ENCODE measurements at regions not wholly inside any gene's neighbourhood (a gene's known extent, or its start where the extent isn't known, plus 50 kb on each side); places are given as distances from the start of the nearest gene placed in this dataset.
"Not testable (repeated sequence)": the region's sequence is repeated elsewhere in the genome, so short reads cannot be mapped to it uniquely, and the experiment has no call there.

GRCh38 chr13:78540058-78540457 lies 63.3 kb downstream of the POU4F1 start:
- no peak for DNase-seq

GRCh38 chr13:78526044-78526443 lies 77.3 kb downstream of the POU4F1 start:
- not testable (repeated sequence) for DNase-seq

GRCh38 chr13:78524936-78525335 lies 78.4 kb downstream of the POU4F1 start:
- DNase-seq, result no peak

- DNase-seq, result no peak
Measured at GRCh38 chr13:78521091-78521490, 82.3 kb downstream of the POU4F1 start.

- no peak for DNase-seq
Measured at GRCh38 chr13:78520425-78520824, 82.9 kb downstream of the POU4F1 start.

GRCh38 chr13:78518482-78518881 lies 84.9 kb downstream of the POU4F1 start:
- DNase-seq, result not testable (repeated sequence)

- DNase-seq, result no peak
Measured at GRCh38 chr13:78499802-78500201, 103.5 kb downstream of the POU4F1 start.

- no peak for DNase-seq
Measured at GRCh38 chr13:78497702-78498355, 105.5 kb downstream of the POU4F1 start.

- DNase-seq, result no peak
Measured at GRCh38 chr13:78491978-78492377, 111.4 kb downstream of the POU4F1 start.

- not testable (repeated sequence) for DNase-seq
Measured at GRCh38 chr13:78490225-78490624, 113.1 kb downstream of the POU4F1 start.

- DNase-seq, result no peak
Measured at GRCh38 chr13:78487707-78488106, 115.6 kb downstream of the POU4F1 start.

GRCh38 chr13:78485803-78486202 lies 117.5 kb downstream of the POU4F1 start:
- no peak for DNase-seq

GRCh38 chr13:78478183-78478582 lies 125.2 kb downstream of the POU4F1 start:
- DNase-seq, result no peak

GRCh38 chr13:78476910-78477309 lies 126.4 kb downstream of the POU4F1 start:
- DNase-seq, result no peak

- DNase-seq, result no peak
Measured at GRCh38 chr13:78468621-78469020, 134.7 kb downstream of the POU4F1 start.

GRCh38 chr13:78465250-78465649 lies 138.1 kb downstream of the POU4F1 start:
- DNase-seq, result no peak

GRCh38 chr13:78460176-78460575 lies 143.2 kb downstream of the POU4F1 start:
- DNase-seq, result no peak

GRCh38 chr13:78443839-78444238 lies 159.5 kb downstream of the POU4F1 start:
- DNase-seq, result no peak

GRCh38 chr13:78437781-78438180 lies 165.6 kb downstream of the POU4F1 start:
- DNase-seq, result no peak

- no peak for DNase-seq
Measured at GRCh38 chr13:78436311-78436710, 167.0 kb downstream of the POU4F1 start.

- DNase-seq, result no peak
Measured at GRCh38 chr13:78431328-78431727, 172.0 kb downstream of the POU4F1 start.

- DNase-seq, result no peak
Measured at GRCh38 chr13:78430811-78431210, 172.5 kb downstream of the POU4F1 start.

- DNase-seq, result no peak
Measured at GRCh38 chr13:78430166-78430791, 173.1 kb downstream of the POU4F1 start.

GRCh38 chr13:78428646-78429045 lies 174.7 kb downstream of the POU4F1 start:
- no peak for DNase-seq

- no peak for DNase-seq
Measured at GRCh38 chr13:78426183-78426582, 177.2 kb downstream of the POU4F1 start.
